ENCODE measurements at regions not wholly inside any gene's neighbourhood (a gene's known extent, or its start where the extent isn't known, plus 50 kb on each side); places are given as distances from the start of the nearest gene placed in this dataset.

DNA sequence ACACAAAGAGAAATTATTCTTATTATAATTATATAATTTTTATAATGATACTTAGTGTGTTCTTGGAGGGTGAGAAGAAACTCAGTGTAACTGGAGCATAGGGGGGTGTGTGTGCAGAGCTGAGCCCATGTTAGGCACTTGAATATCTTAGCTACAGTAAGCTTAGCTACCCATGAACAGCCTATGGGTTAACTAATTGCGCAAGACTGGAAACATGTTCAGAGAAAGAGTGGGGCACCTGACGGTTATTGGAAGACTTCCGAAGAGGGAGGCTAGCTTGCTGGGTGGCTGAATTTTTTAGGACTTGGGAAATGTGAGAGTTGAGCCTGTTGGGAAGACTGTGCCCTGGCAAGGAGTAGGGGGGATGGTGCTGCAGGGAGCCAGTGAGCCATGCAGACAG is 229.2 kb downstream of the SLC4A3 start:
- Histone ChIP-seq H2AFZ (no peak overlapping the region), H3K9me2 (replicated peaks; ENCODE audit: insufficient read depth) (no peaks in the 10 kb centered on the region), H3K27me3 (no peaks in the 10 kb centered on the region), H4K20me1 (ENCODE audit: insufficient read depth, poor library complexity, severe bottlenecking) (no peaks in the 10 kb centered on the region), H3K4me2 (no peak overlapping the region), H3K36me3 (replicated peaks; ENCODE audit: insufficient read depth, low read depth) (no peaks in the 10 kb centered on the region), H3K79me2 (no peaks in the 10 kb centered on the region), H3K4me3 (no peak overlapping the region), H3K9me3 (ENCODE audit: low read depth) (no peaks in the 10 kb centered on the region), H3K27ac (no peak overlapping the region), H3K4me1 (ENCODE audit: insufficient read depth) (peaks cover 6% of the 10 kb centered on the region)
- TF ChIP-seq EZH2 (IDR thresholded peaks at IDR 0.05; ENCODE audit: borderline replicate concordance) (no peak), EZH2phosphoT487 (IDR thresholded peaks at IDR 0.05; ENCODE audit: low read depth, severe bottlenecking, unreplicated experiment) (no peak)
- TF ChIP-seq, protein P1, sequence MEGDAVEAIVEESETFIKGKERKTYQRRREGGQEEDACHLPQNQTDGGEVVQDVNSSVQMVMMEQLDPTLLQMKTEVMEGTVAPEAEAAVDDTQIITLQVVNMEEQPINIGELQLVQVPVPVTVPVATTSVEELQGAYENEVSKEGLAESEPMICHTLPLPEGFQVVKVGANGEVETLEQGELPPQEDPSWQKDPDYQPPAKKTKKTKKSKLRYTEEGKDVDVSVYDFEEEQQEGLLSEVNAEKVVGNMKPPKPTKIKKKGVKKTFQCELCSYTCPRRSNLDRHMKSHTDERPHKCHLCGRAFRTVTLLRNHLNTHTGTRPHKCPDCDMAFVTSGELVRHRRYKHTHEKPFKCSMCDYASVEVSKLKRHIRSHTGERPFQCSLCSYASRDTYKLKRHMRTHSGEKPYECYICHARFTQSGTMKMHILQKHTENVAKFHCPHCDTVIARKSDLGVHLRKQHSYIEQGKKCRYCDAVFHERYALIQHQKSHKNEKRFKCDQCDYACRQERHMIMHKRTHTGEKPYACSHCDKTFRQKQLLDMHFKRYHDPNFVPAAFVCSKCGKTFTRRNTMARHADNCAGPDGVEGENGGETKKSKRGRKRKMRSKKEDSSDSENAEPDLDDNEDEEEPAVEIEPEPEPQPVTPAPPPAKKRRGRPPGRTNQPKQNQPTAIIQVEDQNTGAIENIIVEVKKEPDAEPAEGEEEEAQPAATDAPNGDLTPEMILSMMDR (IDR thresholded peaks at IDR 0.05; ENCODE audit: poor library complexity) = no peak
- no peak for DNase-seq (ENCODE audit: low spot score)
- WGBS (ENCODE audit: low lambda C conversion rate, missing lambda C conversion rate) = 81% methylated on average over 3 of the region's 3 CpGs

DNA sequence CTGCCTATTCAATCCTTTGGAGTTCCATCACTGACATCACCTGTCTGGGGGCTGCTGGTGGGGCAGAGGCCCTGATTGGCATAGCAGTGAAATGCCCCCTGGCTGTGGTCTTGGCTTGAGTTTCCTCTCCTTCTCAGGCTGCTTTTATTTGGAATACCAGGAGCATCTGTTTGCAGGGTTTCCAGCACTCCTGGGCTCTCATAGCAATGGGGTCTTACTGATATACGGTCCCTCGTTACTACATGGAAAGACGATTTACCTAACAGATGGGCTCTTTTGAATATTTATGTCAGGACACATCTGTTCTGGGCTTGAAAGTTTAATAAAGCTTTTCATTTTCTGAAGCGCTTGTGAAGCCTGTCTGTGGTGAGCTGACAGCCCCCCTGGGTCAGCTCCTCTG is 230.3 kb downstream of the SLC4A3 start:
- no peak for TF ChIP-seq EZH2 (IDR thresholded peaks at IDR 0.05; ENCODE audit: borderline replicate concordance)
- TF ChIP-seq, protein P1 (IDR thresholded peaks at IDR 0.05; ENCODE audit: poor library complexity) = no peak
- no peak for TF ChIP-seq EZH2phosphoT487 (IDR thresholded peaks at IDR 0.05; ENCODE audit: low read depth, severe bottlenecking, unreplicated experiment)
- WGBS (ENCODE audit: low lambda C conversion rate, missing lambda C conversion rate) = 88% methylated on average over 4 of the region's 4 CpGs

DNA sequence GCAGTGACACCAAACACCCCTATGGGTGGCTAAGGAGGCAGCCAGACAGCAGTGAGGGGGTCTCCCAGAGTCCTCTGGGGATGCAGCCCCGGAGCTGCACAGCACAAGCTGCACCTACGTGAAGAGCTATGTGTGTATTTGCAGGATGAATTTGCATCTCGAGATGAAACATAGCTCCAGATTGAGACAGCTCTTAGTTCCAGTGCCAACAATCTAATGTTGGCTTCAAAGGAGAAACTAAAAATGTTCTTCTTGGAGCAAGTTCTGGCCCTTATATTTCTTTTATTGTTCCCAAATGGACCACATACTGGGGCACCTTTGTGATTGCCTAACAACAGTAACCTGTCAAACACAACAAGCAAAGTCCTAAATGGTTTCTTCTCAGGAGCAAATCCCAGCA is 233.9 kb downstream of the SLC4A3 start:
- Histone ChIP-seq H3K4me1 (ENCODE audit: insufficient read depth) (no peaks in the 10 kb centered on the region), H3K4me2 (no peak overlapping the region), H2AFZ (no peak overlapping the region), H3K4me3 (no peak overlapping the region), H3K9me3 (ENCODE audit: low read depth) (no peaks in the 10 kb centered on the region), H3K79me2 (no peaks in the 10 kb centered on the region), H3K36me3 (replicated peaks; ENCODE audit: insufficient read depth, low read depth) (no peaks in the 10 kb centered on the region), H3K9me2 (replicated peaks; ENCODE audit: insufficient read depth) (no peaks in the 10 kb centered on the region), H3K27me3 (no peaks in the 10 kb centered on the region), H3K27ac (no peak overlapping the region), H4K20me1 (ENCODE audit: insufficient read depth, poor library complexity, severe bottlenecking) (no peaks in the 10 kb centered on the region)
- TF ChIP-seq EZH2phosphoT487 (IDR thresholded peaks at IDR 0.05; ENCODE audit: low read depth, severe bottlenecking, unreplicated experiment) = no peak
- TF ChIP-seq EZH2 (IDR thresholded peaks at IDR 0.05; ENCODE audit: borderline replicate concordance) = no peak
- TF ChIP-seq, protein P1 (IDR thresholded peaks at IDR 0.05; ENCODE audit: poor library complexity) = no peak
- WGBS (ENCODE audit: low lambda C conversion rate, missing lambda C conversion rate) = 91% methylated on average over 3 of the region's 3 CpGs
- no peak for DNase-seq (ENCODE audit: low spot score)

More for the DNA sequence above, 230.3 kb downstream of the SLC4A3 start:
- Histone ChIP-seq H3K4me3 (no peak overlapping the region), H3K27ac (no peak overlapping the region), H4K20me1 (ENCODE audit: insufficient read depth, poor library complexity, severe bottlenecking) (no peaks in the 10 kb centered on the region), H2AFZ (no peak overlapping the region), H3K4me2 (no peak overlapping the region), H3K4me1 (ENCODE audit: insufficient read depth) (no peaks in the 10 kb centered on the region), H3K9me2 (replicated peaks; ENCODE audit: insufficient read depth) (no peaks in the 10 kb centered on the region), H3K79me2 (no peaks in the 10 kb centered on the region), H3K27me3 (no peaks in the 10 kb centered on the region), H3K36me3 (replicated peaks; ENCODE audit: insufficient read depth, low read depth) (no peaks in the 10 kb centered on the region), H3K9me3 (ENCODE audit: low read depth) (no peaks in the 10 kb centered on the region)
- no peak for DNase-seq (ENCODE audit: low spot score)

GRCh38 chr2:219864154-219864553 is 236.7 kb downstream of the SLC4A3 start:
- Histone ChIP-seq H3K4me2 (no peak overlapping the region), H3K36me3 (replicated peaks; ENCODE audit: insufficient read depth, low read depth) (no peaks in the 10 kb centered on the region), H3K4me1 (ENCODE audit: insufficient read depth) (no peaks in the 10 kb centered on the region), H2AFZ (no peak overlapping the region), H3K27me3 (no peaks in the 10 kb centered on the region), H3K9me3 (ENCODE audit: low read depth) (no peaks in the 10 kb centered on the region), H4K20me1 (ENCODE audit: insufficient read depth, poor library complexity, severe bottlenecking) (no peaks in the 10 kb centered on the region), H3K27ac (no peak overlapping the region), H3K4me3 (no peak overlapping the region), H3K79me2 (no peaks in the 10 kb centered on the region), H3K9me2 (replicated peaks; ENCODE audit: insufficient read depth) (no peaks in the 10 kb centered on the region)
- TF ChIP-seq EZH2 (IDR thresholded peaks at IDR 0.05; ENCODE audit: borderline replicate concordance) = no peak
- TF ChIP-seq EZH2phosphoT487 (IDR thresholded peaks at IDR 0.05; ENCODE audit: low read depth, severe bottlenecking, unreplicated experiment) = no peak
- WGBS (ENCODE audit: low lambda C conversion rate, missing lambda C conversion rate) = 38% methylated on average over 2 of the region's 2 CpGs
- DNase-seq (ENCODE audit: low spot score) = no peak

Data from hepatocyte (in vitro differentiated cells).